Upper lobe of left lung (tissue), 4 donors: ENCODE measurements at regions not wholly inside any gene's neighbourhood (a gene's known extent, or its start where the extent isn't known, plus 50 kb on each side); places are given as distances from the start of the nearest gene placed in this dataset.

ENCODE experiments used
- CTCF ChIP-seq, 6 experiments: fragments of 450-650 bp in 4 of 6; fragments of 200-600 bp in 2 of 6; sonication (generic) in 2 of 6; IDR thresholded peaks; one replicate each; pipeline ENCODE4 v1.5.1; 2016 to 2019; ENCODE audit warnings: antibody characterized with exemption in 6 of 6
- POLR2A ChIP-seq, 4 donors: fragments of 450-650 bp; IDR thresholded peaks; one replicate each; pipeline ENCODE4 v1.5.1; 2016 to 2017; ENCODE audit warnings: antibody characterized with exemption in 4 of 4, mild to moderate bottlenecking in 2 of 4

GRCh38 chr17:70323269-70323668 lies 153.9 kb downstream of the KCNJ2 start:
- TF ChIP-seq CTCF (IDR thresholded peaks at IDR 0.05) (no peak), POLR2A (IDR thresholded peaks at IDR 0.05) (no peak)
